CD4-positive, alpha-beta T cell treated with Interleukin-6 for 4 hours (primary cell): ENCODE measurements at regions not wholly inside any gene's neighbourhood (a gene's known extent, or its start where the extent isn't known, plus 50 kb on each side); places are given as distances from the start of the nearest gene placed in this dataset.
"Not testable (repeated sequence)": the region's sequence is repeated elsewhere in the genome, so short reads cannot be mapped to it uniquely, and the experiment has no call there.

Experiments
- DNase-seq: peaks from one replicate; pipeline ENCODE4 v3.0.0-alpha.2; 2020; ENCODE audit warnings: mixed read lengths

- DNase-seq: no peak
These were observed 129.5 kb downstream of the B3GNT2 start for GRCh38 chr2:62325398-62325797.

- no peak for DNase-seq
These were observed 125.7 kb downstream of the B3GNT2 start for GRCh38 chr2:62321380-62322289.

DNA sequence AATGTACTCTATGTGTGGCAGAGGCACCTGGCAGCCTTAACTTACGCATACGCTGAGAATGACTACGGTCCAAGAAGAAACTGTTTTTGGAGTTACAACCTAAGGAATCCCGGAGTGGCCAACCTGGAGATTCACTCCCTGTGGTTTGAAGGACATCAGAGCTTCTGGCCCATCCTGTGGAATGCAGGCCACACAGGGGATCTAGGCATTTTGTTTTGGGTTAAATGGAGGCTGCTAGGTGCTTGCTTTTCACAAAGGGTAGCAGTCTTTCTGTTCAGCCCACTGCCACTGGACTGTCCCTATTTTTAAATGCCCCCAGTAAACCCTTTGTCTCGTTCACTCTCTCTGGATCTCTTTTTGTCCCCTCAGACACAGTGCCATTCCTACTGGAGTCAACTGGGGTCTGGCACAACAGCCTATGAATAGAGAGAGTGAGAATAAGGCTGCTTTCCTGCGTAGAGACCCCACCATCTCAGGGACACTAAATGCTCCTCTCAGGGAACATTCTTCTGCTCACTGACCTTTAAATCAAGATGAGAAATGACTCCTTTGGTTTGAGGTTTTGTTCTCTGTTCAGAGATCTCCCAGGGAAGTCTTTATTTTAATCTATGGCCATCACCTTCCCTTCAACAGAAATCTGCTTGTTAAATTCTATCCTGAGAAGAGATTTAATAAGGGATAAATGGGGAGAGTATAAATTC, 124.9 kb downstream of the B3GNT2 start:
- no peak for DNase-seq

- not testable (repeated sequence) for DNase-seq
These were observed 124.2 kb downstream of the B3GNT2 start for GRCh38 chr2:62320137-62320536.

GRCh38 chr2:62319070-62319469, 123.2 kb downstream of the B3GNT2 start:
- no peak for DNase-seq

GRCh38 chr2:62315476-62315875, 119.6 kb downstream of the B3GNT2 start:
- DNase-seq: no peak

DNA sequence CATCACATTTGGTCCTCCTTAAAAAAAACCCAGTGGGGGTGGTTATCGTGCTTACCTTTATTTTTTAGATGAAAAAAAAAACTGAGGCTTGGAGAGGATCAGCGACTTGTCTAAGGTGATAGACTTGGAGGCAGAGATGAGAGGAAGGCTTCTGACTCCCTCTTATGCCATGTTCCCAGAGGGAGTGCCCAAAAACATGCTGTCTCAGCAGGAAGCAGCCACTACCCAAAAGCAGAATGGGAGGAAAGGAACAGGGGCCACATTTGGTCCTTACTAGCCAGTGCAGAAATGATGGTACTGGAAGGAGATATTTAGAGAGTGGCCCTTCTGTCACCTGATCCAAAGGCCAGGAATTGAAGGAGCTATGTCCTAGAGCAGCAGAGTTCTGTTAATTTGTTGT, 118.4 kb downstream of the B3GNT2 start:
- no peak for DNase-seq

DNA sequence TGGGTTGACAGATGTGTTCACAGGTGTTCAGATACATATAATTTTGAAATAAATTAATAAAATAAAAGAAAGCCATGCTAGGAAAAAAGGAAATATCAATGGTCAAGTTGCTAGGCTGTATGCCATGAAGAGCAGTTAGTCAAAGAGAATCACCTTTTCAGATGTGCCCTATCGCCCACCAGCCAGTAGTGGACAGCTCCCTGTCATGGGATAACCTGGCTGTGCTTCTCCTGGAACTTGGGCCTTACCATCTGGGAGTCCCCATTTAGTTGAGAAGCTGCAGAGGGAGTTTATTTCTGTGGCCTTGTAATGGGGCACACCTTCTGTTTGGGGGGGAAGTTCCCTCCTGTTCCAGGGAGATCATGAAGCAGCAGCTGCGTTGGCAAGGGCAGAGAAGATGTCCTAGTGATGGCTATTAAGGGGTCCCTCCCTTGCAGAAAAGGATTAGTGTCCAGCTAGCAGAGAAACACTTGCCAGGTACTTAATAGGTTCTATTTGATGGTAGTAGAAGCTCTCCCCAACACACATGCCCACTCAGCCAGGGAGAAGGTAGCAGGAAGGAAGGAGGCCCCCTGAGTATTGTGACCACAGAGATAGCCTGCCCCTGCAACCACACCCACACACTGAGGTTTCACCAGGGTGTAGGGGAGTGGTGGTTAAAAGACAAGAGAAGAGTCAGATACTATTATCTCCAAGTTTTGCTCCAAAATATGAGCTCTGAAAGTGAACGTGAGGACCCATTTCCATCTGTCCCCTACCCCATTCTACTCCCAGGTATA, 117.7 kb downstream of the B3GNT2 start:
- DNase-seq: no peak

DNA sequence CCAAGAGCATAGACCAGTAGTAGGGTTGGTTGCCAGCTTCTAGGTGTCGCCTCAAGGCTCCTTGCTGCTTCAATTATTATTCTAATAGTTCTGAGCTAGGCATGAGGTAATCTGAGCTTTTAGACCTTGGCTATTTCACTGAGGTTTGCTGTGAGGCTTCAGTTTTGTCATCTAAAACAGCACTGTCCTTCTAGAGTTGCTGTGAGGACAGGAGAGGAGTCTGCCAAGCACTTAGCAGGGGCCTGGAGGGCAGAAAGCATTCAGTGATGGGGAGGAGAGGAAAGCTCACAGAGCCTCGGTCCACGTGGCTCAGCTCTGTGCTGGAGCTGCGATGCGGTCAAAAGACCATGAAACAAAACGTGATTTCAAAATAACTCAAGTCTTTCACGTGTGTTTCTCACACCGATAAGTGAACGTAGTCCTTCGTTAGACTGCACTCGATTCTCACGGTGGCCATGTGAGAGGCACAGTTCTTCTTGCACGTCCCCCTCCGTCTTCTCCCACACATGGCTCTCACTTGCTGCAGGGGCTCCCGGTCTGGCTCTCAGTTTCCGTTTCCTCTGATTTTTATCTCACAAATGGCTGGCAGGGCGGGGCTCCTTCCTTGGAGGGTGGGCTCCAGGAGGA, 113.7 kb downstream of the B3GNT2 start:
- peak; percentile 25 for DNase-seq

DNA sequence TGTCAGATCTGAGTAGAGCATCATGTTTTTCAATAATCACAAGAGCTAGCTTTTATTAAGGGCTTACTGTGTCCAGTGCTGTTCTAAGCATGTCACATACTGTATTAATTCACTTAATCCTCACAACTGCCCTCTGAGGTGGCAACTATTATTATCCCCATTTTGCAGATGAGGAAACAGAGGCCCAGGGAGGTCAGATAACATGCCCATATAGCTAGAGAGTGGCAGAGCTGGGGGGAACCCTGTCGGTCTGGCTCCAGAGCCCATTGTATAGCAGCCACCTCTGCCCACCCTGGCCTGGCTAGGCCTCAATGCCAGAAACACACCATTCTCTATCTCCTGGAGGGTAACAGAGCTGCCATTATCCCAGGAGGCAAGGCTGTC, 113.2 kb downstream of the B3GNT2 start:
- DNase-seq: no peak

- DNase-seq: no peak
These were observed 111.8 kb downstream of the B3GNT2 start for GRCh38 chr2:62307469-62308389.

- DNase-seq: peak; percentile 10
These were observed 111.0 kb downstream of the B3GNT2 start for GRCh38 chr2:62306751-62307468.

DNA sequence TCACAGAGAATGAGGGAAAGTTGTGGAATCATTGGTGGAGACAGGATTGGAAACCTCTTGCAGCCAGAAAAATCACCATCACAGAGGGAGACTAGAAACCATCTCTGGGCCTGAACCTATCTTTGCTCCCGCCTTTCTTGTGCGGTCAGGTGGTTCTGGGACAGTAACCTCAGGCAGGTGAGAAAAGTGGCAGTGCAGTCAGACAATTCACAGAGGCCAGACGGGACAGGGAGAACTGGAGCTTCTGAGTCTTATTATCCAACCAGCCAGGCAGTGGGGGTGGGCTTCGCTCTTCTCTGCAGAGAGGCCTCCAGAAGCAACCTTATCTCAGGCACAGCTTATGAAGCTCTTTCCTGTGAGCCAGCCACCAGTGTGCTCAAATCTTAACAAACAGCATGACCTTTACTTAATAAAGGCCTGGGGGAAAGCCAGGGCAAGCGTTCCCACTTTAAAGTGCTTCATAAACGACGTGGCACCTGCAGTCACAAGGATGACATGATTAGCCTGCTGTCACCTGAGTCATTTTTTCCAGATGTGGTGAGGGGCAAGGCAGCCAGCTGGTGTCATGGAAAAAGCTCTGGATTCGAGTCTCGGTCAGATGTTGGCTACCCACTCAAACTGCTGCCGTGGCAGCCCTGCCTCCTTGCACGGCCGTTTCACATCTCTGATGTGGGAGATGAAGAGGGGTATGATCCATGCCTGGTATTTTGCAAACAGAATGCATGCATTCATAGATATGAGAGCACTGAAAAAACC, 109.7 kb downstream of the B3GNT2 start:
- peak; percentile 26 for DNase-seq

- DNase-seq: peak; percentile 53
These were observed 108.8 kb downstream of the B3GNT2 start for GRCh38 chr2:62304429-62305417.

DNA sequence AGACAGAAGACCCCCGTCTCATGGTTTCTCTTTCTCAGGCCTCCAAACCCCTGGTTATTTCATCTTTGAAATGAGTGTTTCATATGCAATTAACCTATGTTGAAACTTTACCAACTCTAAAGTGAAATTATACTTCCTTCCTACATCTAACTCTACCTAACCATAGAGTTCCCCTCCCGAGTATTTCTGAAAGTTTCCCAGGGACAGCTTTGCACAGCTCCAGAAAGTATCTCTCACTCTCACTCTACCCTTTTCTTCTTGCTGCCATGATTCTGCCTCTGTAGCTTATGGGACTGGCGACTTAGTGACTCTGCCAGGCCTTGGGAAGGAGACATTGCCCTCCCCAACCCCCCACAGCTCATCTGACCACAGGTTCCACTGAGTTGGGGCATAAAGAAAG, 107.9 kb downstream of the B3GNT2 start:
- no peak for DNase-seq

DNA sequence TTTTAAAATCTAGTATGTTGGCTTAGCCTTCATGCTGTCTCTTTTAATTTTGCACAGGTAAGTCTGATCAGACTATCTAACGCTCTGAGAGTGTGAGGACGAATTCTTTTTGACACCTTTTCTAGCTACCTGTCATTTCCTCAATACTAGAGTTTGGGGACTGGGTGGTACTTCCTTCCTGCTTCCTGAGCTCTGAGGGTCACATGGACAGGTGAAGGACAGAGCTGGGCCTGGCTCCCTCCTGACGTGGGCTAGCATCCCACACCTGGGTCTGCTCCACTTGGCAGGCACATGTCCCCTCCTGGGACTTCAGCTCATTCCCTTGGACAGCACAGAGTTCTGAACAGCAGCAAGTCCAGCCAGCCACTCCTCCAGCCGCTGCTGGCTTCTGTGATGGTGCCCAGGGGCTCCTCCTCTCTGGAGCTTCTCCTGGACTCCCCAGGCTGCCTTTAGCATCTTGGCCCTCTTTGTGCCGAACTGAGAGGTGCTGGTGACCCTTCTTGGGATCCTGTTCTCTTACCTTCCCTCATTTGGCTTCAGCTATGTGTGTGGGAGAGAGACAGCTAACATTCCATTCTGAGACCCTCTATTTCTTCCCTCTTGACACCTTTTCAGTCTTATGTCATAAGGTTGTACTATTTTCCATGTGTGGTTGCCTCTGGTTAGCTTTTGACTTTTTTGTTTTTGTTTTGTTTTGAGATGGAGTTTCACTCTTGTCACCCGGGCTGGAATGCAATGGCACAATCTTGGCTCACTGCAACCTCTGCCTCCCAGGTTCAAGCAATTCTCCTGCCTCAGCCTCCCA, 106.9 kb downstream of the B3GNT2 start:
- no peak for DNase-seq

DNA sequence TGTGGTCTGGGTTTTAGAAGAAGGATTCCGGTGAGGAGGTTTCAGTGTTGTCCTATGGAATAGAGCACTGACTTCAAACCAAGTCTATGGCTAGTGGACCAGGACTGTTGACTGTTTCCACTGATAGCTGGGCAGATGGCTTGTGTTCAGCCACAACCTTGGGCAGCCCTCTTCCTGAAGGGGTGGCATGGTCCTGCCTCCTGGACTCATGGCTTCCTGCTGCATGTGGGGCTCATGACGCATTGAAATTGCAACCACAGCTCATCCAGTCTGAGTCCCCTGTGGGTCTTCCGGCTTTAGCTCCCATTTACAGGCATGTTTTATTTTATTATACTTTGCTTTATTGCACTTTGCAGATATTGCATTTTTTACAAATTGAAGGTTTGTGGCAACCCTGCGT, 105.0 kb downstream of the B3GNT2 start:
- DNase-seq: no peak

DNA sequence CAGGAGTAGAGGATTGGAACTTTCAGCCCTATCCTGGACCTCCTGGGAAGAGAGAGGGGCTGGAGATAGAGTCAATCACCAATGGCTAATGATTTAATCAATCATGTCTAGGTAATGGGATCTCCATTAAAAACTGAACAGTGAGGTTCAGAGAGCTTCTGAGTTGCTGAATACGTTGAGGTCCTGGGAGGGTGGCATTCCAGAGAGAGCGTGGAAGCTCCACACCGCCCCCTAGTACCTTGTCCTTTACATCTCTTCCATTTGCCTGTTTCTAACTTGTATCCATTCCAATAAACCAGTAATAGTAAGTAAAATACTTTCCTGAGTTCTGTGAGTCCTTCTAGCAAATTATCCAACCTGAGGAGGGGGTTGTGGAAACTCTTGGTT, 101.7 kb downstream of the B3GNT2 start:
- DNase-seq: no peak
